GM19467 (cell line): ENCODE measurements at regions not wholly inside any gene's neighbourhood (a gene's known extent, or its start where the extent isn't known, plus 50 kb on each side); places are given as distances from the start of the nearest gene placed in this dataset.
"Not testable (repeated sequence)": the region's sequence is repeated elsewhere in the genome, so short reads cannot be mapped to it uniquely, and the experiment has no call there.

Experiments
- ATAC-seq: cut with Tn5 transposase; IDR thresholded peaks from one replicate; pipeline ENCODE4 v1.9.1; 2021; ENCODE audit warnings: mild to moderate bottlenecking, moderate library complexity; ENCODE audit not compliant: unreplicated experiment

- ATAC-seq: not testable (repeated sequence)
These were observed 81.6 kb downstream of the P2RY10 start for GRCh38 chrX:79026742-79027141.

- ATAC-seq: no peak
These were observed 90.2 kb downstream of the P2RY10 start for GRCh38 chrX:79035421-79035820.

GRCh38 chrX:79036157-79036880 is 91.1 kb downstream of the P2RY10 start:
- no peak for ATAC-seq

- peak; percentile 87 for ATAC-seq
These were observed 78.8 kb upstream of the GPR174 start for GRCh38 chrX:79065696-79066095.

GRCh38 chrX:79078114-79078513 is 66.4 kb upstream of the GPR174 start:
- no peak for ATAC-seq

- ATAC-seq: no peak
These were observed 65.0 kb upstream of the GPR174 start for GRCh38 chrX:79079477-79079876.

- no peak for ATAC-seq
These were observed 64.3 kb upstream of the GPR174 start for GRCh38 chrX:79080141-79080540.

GRCh38 chrX:79081895-79082512 is 62.5 kb upstream of the GPR174 start:
- ATAC-seq: peak; percentile 57

GRCh38 chrX:79082899-79083298 is 61.6 kb upstream of the GPR174 start:
- no peak for ATAC-seq

GRCh38 chrX:79084923-79085322 is 59.6 kb upstream of the GPR174 start:
- no peak for ATAC-seq

GRCh38 chrX:79089896-79090584 is 54.4 kb upstream of the GPR174 start:
- ATAC-seq: no peak

GRCh38 chrX:79094075-79094832 is 50.2 kb upstream of the GPR174 start:
- no peak for ATAC-seq
